ENCODE measurements at regions not wholly inside any gene's neighbourhood (a gene's known extent, or its start where the extent isn't known, plus 50 kb on each side); places are given as distances from the start of the nearest gene placed in this dataset.

GRCh38 chr11:93935826-93936225, 85.3 kb upstream of the HEPHL1 start (continued):
- TF ChIP-seq REST (IDR thresholded peaks at IDR 0.05) = no peak
- no peak for TF ChIP-seq RAD21 (IDR thresholded peaks at IDR 0.05)

- 56% methylated on average over 3 of the region's 3 CpGs for WGBS
- Histone ChIP-seq H3K4me3 (ENCODE audit: low read depth in 1 of 3, low read length in 3 of 3) (no peak overlapping the region), H3K9me3 (ENCODE audit: control insufficient read depth in 4 of 4, low read length in 3 of 4) (no peaks in the 10 kb centered on the region), H3K9ac (ENCODE audit: low read depth in 1 of 2, low read length in 2 of 2) (no peak overlapping the region), H3K4me1 (ENCODE audit: control insufficient read depth in 4 of 4, insufficient read depth in 4 of 4, low read length in 3 of 4) (no peaks in the 10 kb centered on the region), H3K27me3 (ENCODE audit: control insufficient read depth in 4 of 4, insufficient read depth in 4 of 4, low read length in 3 of 4) (no peaks in the 10 kb centered on the region), H3K27ac (ENCODE audit: low read depth in 1 of 2, low read length in 2 of 2) (no peak overlapping the region), H3K36me3 (ENCODE audit: control insufficient read depth in 4 of 4, insufficient read depth in 3 of 4, low read depth in 1 of 4, low read length in 3 of 4) (no peaks in the 10 kb centered on the region)
- DNase-seq (ENCODE audit: low spot score) = no peak
- no peak for TF ChIP-seq SP1 (IDR thresholded peaks at IDR 0.05)
- TF ChIP-seq MAX (IDR thresholded peaks at IDR 0.05) = no peak
- no peak for TF ChIP-seq EGR1 (IDR thresholded peaks at IDR 0.05; ENCODE audit: low read depth in 2 of 2)
- no peak for TF ChIP-seq HNF4A (conservative IDR thresholded peaks at IDR 0.05)
- TF ChIP-seq GABPA (IDR thresholded peaks at IDR 0.05 in 1 of 2, conservative IDR thresholded peaks at IDR 0.05 in 1 of 2) = no peak
- TF ChIP-seq YY1 (IDR thresholded peaks at IDR 0.05) = no peak
- TF ChIP-seq RAD21 (IDR thresholded peaks at IDR 0.05) = no peak
- TF ChIP-seq NR2F2 (IDR thresholded peaks at IDR 0.05) = no peak
- no peak for TF ChIP-seq ZBTB33 (IDR thresholded peaks at IDR 0.05)
- TF ChIP-seq CTCF (IDR thresholded peaks at IDR 0.05; ENCODE audit: low read depth, low read length, missing input control) = no peak
- no peak for TF ChIP-seq ATF3 (IDR thresholded peaks at IDR 0.05)
- no peak for TF ChIP-seq JUND (IDR thresholded peaks at IDR 0.05)
- no peak for TF ChIP-seq RXRA (IDR thresholded peaks at IDR 0.05)
- TF ChIP-seq HNF4G (IDR thresholded peaks at IDR 0.05) = no peak
- TF ChIP-seq TAF1 (conservative IDR thresholded peaks at IDR 0.05) = no peak
- no peak for TF ChIP-seq FOXA2 (IDR thresholded peaks at IDR 0.05)
- TF ChIP-seq REST (IDR thresholded peaks at IDR 0.05) = no peak
- no peak for TF ChIP-seq FOXA1 (IDR thresholded peaks at IDR 0.05)
Observed at GRCh38 chr11:93936460-93936859, 84.7 kb upstream of the HEPHL1 start.
